Nephron progenitor cell (in vitro differentiated cells): ENCODE measurements at regions not wholly inside any gene's neighbourhood (a gene's known extent, or its start where the extent isn't known, plus 50 kb on each side); places are given as distances from the start of the nearest gene placed in this dataset.

Experiments
- DNase-seq: peaks from one replicate; pipeline ENCODE4 v3.0.0; 2021
- H3K27ac Mint-ChIP-seq: 2 replicates; pipeline ENCODE4 v1.8.0; 2021; ENCODE audit warnings: mild to moderate bottlenecking, moderate library complexity, mixed read lengths
- H3K27me3 Mint-ChIP-seq: 2 replicates; pipeline ENCODE4 v1.8.0; 2021; ENCODE audit warnings: mild to moderate bottlenecking, low read depth, mixed read lengths; ENCODE audit not compliant: poor library complexity
- H3K36me3 Mint-ChIP-seq: 2 replicates; pipeline ENCODE4 v1.8.0; 2021; ENCODE audit warnings: low read depth, mixed read lengths
- H3K4me1 Mint-ChIP-seq: 2 replicates; pipeline ENCODE4 v1.8.0; 2021; ENCODE audit warnings: mixed read lengths
- H3K4me3 Mint-ChIP-seq: 2 replicates; pipeline ENCODE4 v1.8.0; 2021; ENCODE audit warnings: mild to moderate bottlenecking, moderate library complexity, mixed read lengths
- H3K9me3 Mint-ChIP-seq: 2 replicates; pipeline ENCODE4 v1.8.0; 2021; ENCODE audit warnings: mild to moderate bottlenecking, moderate library complexity, mixed read lengths
- CTCF ChIP-seq: fragments of 200-600 bp; sonication (generic); IDR thresholded peaks from 2 replicates; pipeline ENCODE4 v1.5.0; 2021; ENCODE audit warnings: antibody characterized with exemption

- peaks cover 5% of the 10 kb centered on the region for H3K27me3 Mint-ChIP-seq
- TF ChIP-seq CTCF, result no peak
- no peaks in the 10 kb centered on the region for H3K4me1 Mint-ChIP-seq
- H3K4me3 Mint-ChIP-seq, result no peak overlapping the region
- H3K9me3 Mint-ChIP-seq, result no peaks in the 10 kb centered on the region
- H3K36me3 Mint-ChIP-seq, result no peaks in the 10 kb centered on the region
- H3K27ac Mint-ChIP-seq, result no peak overlapping the region
- DNase-seq, result no peak
These were observed 325.7 kb downstream of the SAMD5 start for GRCh38 chr6:147834084-147834776.

GRCh38 chr6:147837540-147837939, 329.1 kb downstream of the SAMD5 start:
- Mint-ChIP-seq H3K4me1 (peaks cover 7% of the 10 kb centered on the region), H3K4me3 (no peak overlapping the region), H3K27me3 (peaks cover 5% of the 10 kb centered on the region), H3K9me3 (no peaks in the 10 kb centered on the region), H3K36me3 (no peaks in the 10 kb centered on the region), H3K27ac (no peak overlapping the region)
- DNase-seq, result no peak
- no peak for TF ChIP-seq CTCF

- no peak overlapping the region for H3K27ac Mint-ChIP-seq
- H3K4me1 Mint-ChIP-seq, result peaks cover 7% of the 10 kb centered on the region
- peaks cover 5% of the 10 kb centered on the region for H3K27me3 Mint-ChIP-seq
- H3K36me3 Mint-ChIP-seq, result no peaks in the 10 kb centered on the region
- TF ChIP-seq CTCF, result no peak
- DNase-seq, result no peak
- H3K4me3 Mint-ChIP-seq, result no peak overlapping the region
- peaks cover 6% of the 10 kb centered on the region for H3K9me3 Mint-ChIP-seq
These were observed 331.5 kb downstream of the SAMD5 start for GRCh38 chr6:147839708-147840610.

- peaks cover 11% of the 10 kb centered on the region for H3K9me3 Mint-ChIP-seq
- DNase-seq, result no peak
- no peak for TF ChIP-seq CTCF
- no peak overlapping the region for H3K4me3 Mint-ChIP-seq
- H3K4me1 Mint-ChIP-seq, result peaks cover 7% of the 10 kb centered on the region
- H3K27ac Mint-ChIP-seq, result no peak overlapping the region
- no peaks in the 10 kb centered on the region for H3K36me3 Mint-ChIP-seq
- H3K27me3 Mint-ChIP-seq, result no peaks in the 10 kb centered on the region
These were observed 333.2 kb downstream of the SAMD5 start for GRCh38 chr6:147841547-147842148.

- H3K4me3 Mint-ChIP-seq, result no peak overlapping the region
- H3K4me1 Mint-ChIP-seq, result no peaks in the 10 kb centered on the region
- H3K27ac Mint-ChIP-seq, result no peak overlapping the region
- TF ChIP-seq CTCF, result no peak
- no peak for DNase-seq
- H3K9me3 Mint-ChIP-seq, result peaks cover 5% of the 10 kb centered on the region
- no peaks in the 10 kb centered on the region for H3K27me3 Mint-ChIP-seq
- H3K36me3 Mint-ChIP-seq, result no peaks in the 10 kb centered on the region
These were observed 341.2 kb downstream of the SAMD5 start for GRCh38 chr6:147849401-147850330.
